ENCODE measurements at regions not wholly inside any gene's neighbourhood (a gene's known extent, or its start where the extent isn't known, plus 50 kb on each side); places are given as distances from the start of the nearest gene placed in this dataset.

GRCh38 chr9:116027511-116027910 is 126.1 kb upstream of the PAPPA start:
- Histone ChIP-seq H3K36me3 (no peaks in the 10 kb centered on the region), H3K4me1 (no peaks in the 10 kb centered on the region), H3K27ac (peak overlapping the region; percentile 72 to 79), H3K27me3 (no peaks in the 10 kb centered on the region), H3K4me3 (no peak overlapping the region), H3K9me3 (no peaks in the 10 kb centered on the region)
- DNase-seq: no peak
- no peak for TF ChIP-seq POLR2A (IDR thresholded peaks at IDR 0.05)
- TF ChIP-seq, protein P1, sequence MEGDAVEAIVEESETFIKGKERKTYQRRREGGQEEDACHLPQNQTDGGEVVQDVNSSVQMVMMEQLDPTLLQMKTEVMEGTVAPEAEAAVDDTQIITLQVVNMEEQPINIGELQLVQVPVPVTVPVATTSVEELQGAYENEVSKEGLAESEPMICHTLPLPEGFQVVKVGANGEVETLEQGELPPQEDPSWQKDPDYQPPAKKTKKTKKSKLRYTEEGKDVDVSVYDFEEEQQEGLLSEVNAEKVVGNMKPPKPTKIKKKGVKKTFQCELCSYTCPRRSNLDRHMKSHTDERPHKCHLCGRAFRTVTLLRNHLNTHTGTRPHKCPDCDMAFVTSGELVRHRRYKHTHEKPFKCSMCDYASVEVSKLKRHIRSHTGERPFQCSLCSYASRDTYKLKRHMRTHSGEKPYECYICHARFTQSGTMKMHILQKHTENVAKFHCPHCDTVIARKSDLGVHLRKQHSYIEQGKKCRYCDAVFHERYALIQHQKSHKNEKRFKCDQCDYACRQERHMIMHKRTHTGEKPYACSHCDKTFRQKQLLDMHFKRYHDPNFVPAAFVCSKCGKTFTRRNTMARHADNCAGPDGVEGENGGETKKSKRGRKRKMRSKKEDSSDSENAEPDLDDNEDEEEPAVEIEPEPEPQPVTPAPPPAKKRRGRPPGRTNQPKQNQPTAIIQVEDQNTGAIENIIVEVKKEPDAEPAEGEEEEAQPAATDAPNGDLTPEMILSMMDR (IDR thresholded peaks at IDR 0.05): no peak
- intact Hi-C loops (cut with DNase I; ENCODE audit: low total_unique reads): no loop called here

- intact Hi-C loops (cut with DNase I; ENCODE audit: low total_unique reads): no loop called here
- Histone ChIP-seq H3K36me3 (no peaks in the 10 kb centered on the region), H3K27me3 (no peaks in the 10 kb centered on the region), H3K9me3 (no peaks in the 10 kb centered on the region), H3K27ac (peak overlapping the region; percentile 72 to 79), H3K4me3 (no peak overlapping the region), H3K4me1 (no peaks in the 10 kb centered on the region)
- TF ChIP-seq, protein P1 (IDR thresholded peaks at IDR 0.05): no peak
- TF ChIP-seq POLR2A (IDR thresholded peaks at IDR 0.05): no peak
- no peak for DNase-seq
Observed at GRCh38 chr9:116027951-116028350, 125.6 kb upstream of the PAPPA start.

- DNase-seq: no peak
- Histone ChIP-seq H3K4me3 (no peak overlapping the region), H3K27me3 (no peaks in the 10 kb centered on the region), H3K36me3 (no peaks in the 10 kb centered on the region), H3K27ac (peak overlapping the region in 1 of 2 donors; percentile 26), H3K4me1 (no peaks in the 10 kb centered on the region), H3K9me3 (no peaks in the 10 kb centered on the region)
- intact Hi-C loops (cut with DNase I; ENCODE audit: low total_unique reads): no loop called here
- TF ChIP-seq POLR2A (IDR thresholded peaks at IDR 0.05): no peak
- TF ChIP-seq, protein P1 (IDR thresholded peaks at IDR 0.05): no peak
Observed at GRCh38 chr9:116030517-116030916, 123.1 kb upstream of the PAPPA start.

DNA sequence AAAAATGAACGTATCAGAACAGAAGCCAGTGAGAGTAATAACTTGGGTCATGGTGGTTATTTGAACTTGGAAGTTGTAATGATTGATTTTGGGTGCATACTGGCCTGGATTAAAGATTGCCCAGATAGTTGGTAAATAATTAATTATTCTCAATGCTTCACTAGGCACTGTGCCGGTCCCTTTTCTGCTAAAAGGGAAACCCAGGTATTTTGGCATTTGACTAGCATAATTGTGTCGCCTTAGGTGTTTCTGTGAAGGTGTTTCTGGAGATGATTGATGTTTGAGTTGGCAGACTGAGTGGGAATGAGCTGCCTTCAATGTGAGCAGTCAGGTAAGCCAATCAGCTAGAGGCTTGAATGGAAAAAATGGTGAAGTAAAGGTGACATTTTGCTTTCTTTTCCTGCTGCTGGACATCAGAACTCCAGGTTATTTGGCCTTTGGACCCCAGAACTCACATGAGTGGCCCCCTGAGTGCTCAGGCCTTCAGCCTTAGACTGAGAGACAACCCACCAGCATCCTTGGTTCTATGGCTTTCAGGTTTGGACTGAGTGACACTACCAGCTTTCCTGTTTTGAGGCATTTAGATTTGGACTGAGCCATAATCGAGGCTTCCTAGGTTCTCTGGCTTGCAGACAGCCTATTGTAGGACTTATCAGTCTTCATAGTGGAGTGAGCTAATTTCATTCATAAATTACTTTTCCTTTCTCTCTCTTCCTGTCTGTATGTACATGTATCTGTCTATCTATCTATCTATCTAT is 120.7 kb upstream of the PAPPA start:
- no peaks in the 10 kb centered on the region for H3K36me3 ChIP-seq
- H3K27me3 ChIP-seq: no peaks in the 10 kb centered on the region
- intact Hi-C loops (cut with DNase I; ENCODE audit: low total_unique reads): no loop called here
- DNase-seq: no peak
- TF ChIP-seq POLR2A (IDR thresholded peaks at IDR 0.05): no peak
- TF ChIP-seq, protein P1 (IDR thresholded peaks at IDR 0.05): no peak
- H3K4me1 ChIP-seq: no peaks in the 10 kb centered on the region
- no peaks in the 10 kb centered on the region for H3K9me3 ChIP-seq
- no peak overlapping the region for H3K4me3 ChIP-seq
- no peak overlapping the region for H3K27ac ChIP-seq

DNA sequence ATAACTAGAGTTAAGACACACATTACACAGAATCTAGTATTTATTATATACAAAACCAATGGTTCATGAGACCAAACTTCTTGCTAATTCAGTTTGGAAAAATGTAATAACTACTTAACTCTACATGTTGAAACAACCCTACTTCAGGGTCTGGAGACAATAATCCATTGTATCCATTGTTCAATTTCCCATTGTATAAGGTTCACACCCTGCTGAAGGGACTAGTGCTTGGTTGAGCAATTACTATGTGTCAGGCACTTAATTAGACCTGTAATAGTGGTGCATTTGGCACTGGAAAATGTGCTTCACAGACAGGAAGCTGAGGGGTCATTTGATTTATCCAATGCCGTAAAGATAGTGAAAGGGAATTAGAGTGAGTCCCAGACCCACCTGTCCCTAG is 114.3 kb upstream of the PAPPA start:
- H3K4me3 ChIP-seq: no peak overlapping the region
- H3K27ac ChIP-seq: no peak overlapping the region
- TF ChIP-seq, protein P1 (IDR thresholded peaks at IDR 0.05): no peak
- no peak for TF ChIP-seq POLR2A (IDR thresholded peaks at IDR 0.05)
- H3K4me1 ChIP-seq: no peaks in the 10 kb centered on the region
- no peaks in the 10 kb centered on the region for H3K27me3 ChIP-seq
- H3K36me3 ChIP-seq: no peaks in the 10 kb centered on the region
- no peaks in the 10 kb centered on the region for H3K9me3 ChIP-seq
- intact Hi-C loops (cut with DNase I; ENCODE audit: low total_unique reads): no loop called here
- DNase-seq: no peak
